ENCODE measurements at regions not wholly inside any gene's neighbourhood (a gene's known extent, or its start where the extent isn't known, plus 50 kb on each side); places are given as distances from the start of the nearest gene placed in this dataset.

DNA sequence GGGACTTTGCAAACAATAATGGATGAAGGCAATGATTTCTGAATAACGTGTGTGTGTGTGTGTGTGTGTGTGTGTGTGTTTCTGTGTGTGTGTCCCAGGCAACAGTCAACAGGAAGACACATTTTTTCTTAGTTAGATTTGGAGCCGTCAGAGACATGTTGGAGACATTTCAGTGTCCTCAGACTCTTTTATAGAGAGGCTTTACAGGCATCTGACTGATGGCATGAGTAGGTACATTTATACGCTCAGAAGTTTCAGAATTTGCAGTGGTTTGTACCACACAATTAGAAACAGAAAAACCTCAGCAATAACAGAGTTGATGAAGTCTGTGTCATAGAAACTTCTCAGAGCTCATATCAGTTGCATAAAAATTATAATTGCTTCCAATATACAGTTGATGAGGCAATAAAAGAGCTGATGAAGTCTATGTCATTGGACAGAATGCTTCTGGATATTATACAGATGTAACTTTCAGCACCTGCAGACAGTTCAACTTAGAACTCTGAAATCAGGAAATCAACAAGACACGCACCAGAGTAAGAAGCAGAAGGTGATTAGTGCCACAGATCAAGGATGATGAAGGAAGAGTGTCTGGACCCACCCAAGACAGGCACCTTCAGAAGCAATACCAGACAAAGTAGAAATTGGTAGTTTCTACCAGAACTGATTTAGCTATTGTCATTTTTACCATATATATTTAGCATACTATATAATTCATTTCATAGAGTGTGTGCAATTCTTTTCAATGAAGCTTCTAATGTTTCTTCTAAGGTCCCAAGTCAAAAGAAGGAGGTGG, 104.5 kb upstream of the LYZL1 start:
- no peak for TF ChIP-seq POLR2A (IDR thresholded peaks at IDR 0.05)
- no peak for TF ChIP-seq EP300 (IDR thresholded peaks at IDR 0.05)
- TF ChIP-seq, protein P1, sequence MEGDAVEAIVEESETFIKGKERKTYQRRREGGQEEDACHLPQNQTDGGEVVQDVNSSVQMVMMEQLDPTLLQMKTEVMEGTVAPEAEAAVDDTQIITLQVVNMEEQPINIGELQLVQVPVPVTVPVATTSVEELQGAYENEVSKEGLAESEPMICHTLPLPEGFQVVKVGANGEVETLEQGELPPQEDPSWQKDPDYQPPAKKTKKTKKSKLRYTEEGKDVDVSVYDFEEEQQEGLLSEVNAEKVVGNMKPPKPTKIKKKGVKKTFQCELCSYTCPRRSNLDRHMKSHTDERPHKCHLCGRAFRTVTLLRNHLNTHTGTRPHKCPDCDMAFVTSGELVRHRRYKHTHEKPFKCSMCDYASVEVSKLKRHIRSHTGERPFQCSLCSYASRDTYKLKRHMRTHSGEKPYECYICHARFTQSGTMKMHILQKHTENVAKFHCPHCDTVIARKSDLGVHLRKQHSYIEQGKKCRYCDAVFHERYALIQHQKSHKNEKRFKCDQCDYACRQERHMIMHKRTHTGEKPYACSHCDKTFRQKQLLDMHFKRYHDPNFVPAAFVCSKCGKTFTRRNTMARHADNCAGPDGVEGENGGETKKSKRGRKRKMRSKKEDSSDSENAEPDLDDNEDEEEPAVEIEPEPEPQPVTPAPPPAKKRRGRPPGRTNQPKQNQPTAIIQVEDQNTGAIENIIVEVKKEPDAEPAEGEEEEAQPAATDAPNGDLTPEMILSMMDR (IDR thresholded peaks at IDR 0.05) = no peak
- no peaks in the 10 kb centered on the region for H3K9me3 ChIP-seq
- H3K27ac ChIP-seq = no peak overlapping the region
- no peaks in the 10 kb centered on the region for H3K4me1 ChIP-seq (ENCODE audit: insufficient read depth)
- no peaks in the 10 kb centered on the region for H3K27me3 ChIP-seq
- DNase-seq = no peak
- H3K36me3 ChIP-seq = no peaks in the 10 kb centered on the region
- H3K4me3 ChIP-seq = no peak overlapping the region
- 80 to 82% (median 81%) methylated on average over 4 of the region's 4 CpGs for WGBS, 3 donors
- intact Hi-C loops (cut with DNase I) = no loop called here

DNA sequence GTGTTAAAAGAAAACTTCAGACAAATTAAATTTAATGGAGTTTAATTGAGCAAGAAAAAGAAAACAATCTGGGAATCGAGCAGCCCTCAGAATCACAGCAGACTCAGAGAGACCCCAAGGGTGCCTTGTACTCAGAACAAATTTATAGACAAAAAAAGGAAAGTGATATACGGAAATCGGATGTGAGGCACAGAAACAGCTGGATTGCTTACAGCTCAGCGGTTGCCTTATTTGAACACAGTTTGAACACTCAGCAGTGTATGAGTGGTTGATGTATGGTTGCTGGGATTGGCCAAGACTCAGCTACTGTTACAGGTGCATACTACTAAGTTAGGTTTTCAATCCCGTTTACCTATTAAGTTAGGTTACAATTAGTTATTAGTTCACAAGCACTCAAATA, 103.8 kb upstream of the LYZL1 start:
- WGBS, 3 donors = 82 to 91% (median 86%) methylated on average over 5 of the region's 5 CpGs
- intact Hi-C loops (cut with DNase I) = no loop called here
- no peak for DNase-seq

GRCh38 chr10:29186221-29186620, 102.6 kb upstream of the LYZL1 start:
- Histone ChIP-seq H3K27ac (no peak overlapping the region), H3K4me1 (ENCODE audit: insufficient read depth) (no peaks in the 10 kb centered on the region), H3K4me3 (no peak overlapping the region), H3K27me3 (no peaks in the 10 kb centered on the region), H3K9me3 (no peaks in the 10 kb centered on the region), H3K36me3 (no peaks in the 10 kb centered on the region)
- TF ChIP-seq POLR2A (IDR thresholded peaks at IDR 0.05) = no peak
- TF ChIP-seq, protein P1 (IDR thresholded peaks at IDR 0.05) = no peak
- TF ChIP-seq EP300 (IDR thresholded peaks at IDR 0.05) = no peak
- 73 to 81% (median 79%) methylated on average over 3 of the region's 3 CpGs for WGBS, 3 donors
- no peak for DNase-seq
- intact Hi-C loops (cut with DNase I) = no loop called here

More for the DNA sequence above, 103.8 kb upstream of the LYZL1 start:
- no peaks in the 10 kb centered on the region for H3K9me3 ChIP-seq
- TF ChIP-seq EP300 (IDR thresholded peaks at IDR 0.05) (no peak), POLR2A (IDR thresholded peaks at IDR 0.05) (no peak)
- TF ChIP-seq, protein P1 (IDR thresholded peaks at IDR 0.05) = no peak
- H3K27ac ChIP-seq = no peak overlapping the region
- H3K4me1 ChIP-seq (ENCODE audit: insufficient read depth) = no peaks in the 10 kb centered on the region
- H3K36me3 ChIP-seq = no peaks in the 10 kb centered on the region
- H3K27me3 ChIP-seq = no peaks in the 10 kb centered on the region
- H3K4me3 ChIP-seq = no peak overlapping the region

GRCh38 chr10:29189256-29189655, 99.6 kb upstream of the LYZL1 start:
- Histone ChIP-seq H3K4me3 (no peak overlapping the region), H3K9me3 (no peaks in the 10 kb centered on the region), H3K4me1 (ENCODE audit: insufficient read depth) (no peaks in the 10 kb centered on the region), H3K36me3 (no peaks in the 10 kb centered on the region), H3K27me3 (no peaks in the 10 kb centered on the region), H3K27ac (no peak overlapping the region)
- no peak for DNase-seq
- intact Hi-C loops (cut with DNase I) = no loop called here
- TF ChIP-seq EP300 (IDR thresholded peaks at IDR 0.05) (no peak), POLR2A (IDR thresholded peaks at IDR 0.05) (no peak)
- TF ChIP-seq, protein P1 (IDR thresholded peaks at IDR 0.05) = no peak
- WGBS, 3 donors = 19 to 77% (median 68%) methylated on average over 2 of the region's 2 CpGs
